Neutrophil (primary cell): ENCODE measurements at regions not wholly inside any gene's neighbourhood (a gene's known extent, or its start where the extent isn't known, plus 50 kb on each side); places are given as distances from the start of the nearest gene placed in this dataset.
"Not testable (repeated sequence)": the region's sequence is repeated elsewhere in the genome, so short reads cannot be mapped to it uniquely, and the experiment has no call there.

ENCODE experiments used
- H3K27ac ChIP-seq: fragments of 200-600 bp; sonication (generic); 2 replicates; pipeline ENCODE4 v1.5.1; 2016; ENCODE audit warnings: mild to moderate bottlenecking, moderate library complexity
- H3K27me3 ChIP-seq: fragments of 200-600 bp; sonication (generic); 2 replicates; pipeline ENCODE4 v1.6.0; 2016; ENCODE audit warnings: mild to moderate bottlenecking
- H3K36me3 ChIP-seq: fragments of 200-600 bp; sonication (generic); 2 replicates; pipeline ENCODE4 v1.5.1; 2017
- H3K4me1 ChIP-seq, 2 experiments: fragments of 200-600 bp in 1 of 2; sonication (generic) in 1 of 2; 1 replicate in 1 of 2; 2 replicates in 1 of 2; pipeline versions ENCODE4 v1.5.1 to v1.6.1; 2013 to 2016; ENCODE audit warnings: low read depth in 1 of 2, low read length in 1 of 2, mild to moderate bottlenecking in 1 of 2, moderate library complexity in 1 of 2; ENCODE audit not compliant: control insufficient read depth in 1 of 2, insufficient read depth in 1 of 2
- H3K4me3 ChIP-seq, 2 experiments: fragments of 200-600 bp in 1 of 2; sonication (generic) in 1 of 2; 1 replicate in 1 of 2; 2 replicates in 1 of 2; pipeline ENCODE4 v1.5.1; 2013 to 2016; ENCODE audit warnings: low read depth in 1 of 2, low read length in 1 of 2, mild to moderate bottlenecking in 1 of 2, moderate library complexity in 1 of 2
- H3K9me3 ChIP-seq: fragments of 200-600 bp; sonication (generic); 2 replicates; pipeline ENCODE4 v1.5.1; 2016
- TF ChIP-seq, protein P1 (sequence below): fragments of 200-600 bp; sonication (generic); IDR thresholded peaks from 2 replicates; pipeline ENCODE4 v1.5.1; 2016; ENCODE audit warnings: antibody characterized with exemption

DNA sequence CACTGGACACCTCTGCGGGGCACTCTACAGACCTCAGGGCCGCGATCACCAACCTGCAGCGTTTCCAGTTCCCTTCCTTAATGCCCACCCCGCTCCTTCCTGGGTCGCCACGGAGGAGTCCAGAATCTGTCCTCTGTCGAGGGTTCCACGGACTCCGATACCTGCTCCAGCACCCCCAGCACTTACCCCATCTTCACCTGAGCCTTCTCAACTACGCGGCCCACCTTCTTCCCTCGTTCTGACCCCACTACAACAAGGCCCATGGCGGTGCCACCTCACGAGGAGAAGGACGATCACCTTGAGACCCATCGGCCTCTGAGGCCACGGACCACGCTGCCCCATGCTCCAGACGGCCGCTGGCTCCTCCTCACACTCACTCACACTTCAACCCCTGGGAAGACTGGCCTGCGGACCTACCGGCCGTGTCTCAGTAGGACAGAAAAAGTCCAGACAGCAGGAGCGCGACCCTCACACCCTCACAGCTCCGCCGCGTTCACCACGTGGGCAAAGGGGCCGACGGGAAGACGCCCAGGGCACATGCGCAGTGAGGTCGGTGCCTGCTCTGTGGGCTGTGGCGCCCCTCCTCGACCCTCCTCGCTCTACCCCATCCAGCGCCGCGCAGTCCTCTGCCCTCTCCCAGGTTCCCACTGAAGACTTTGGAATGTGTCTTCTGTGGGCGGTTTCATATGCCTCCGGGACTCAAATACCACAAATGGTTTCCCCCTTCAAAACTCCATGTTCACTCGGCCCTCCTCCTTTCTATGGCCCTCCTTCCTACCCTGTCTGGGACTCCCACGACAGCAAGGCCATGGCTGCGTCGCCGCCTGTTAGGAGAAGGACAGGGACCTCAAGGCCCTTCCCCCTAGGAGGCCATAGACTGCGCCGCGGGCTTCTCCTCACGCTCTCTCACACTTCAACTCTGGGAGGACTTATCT, 193.9 kb upstream of the PHF14 start:
- H3K9me3 ChIP-seq = no peaks in the 10 kb centered on the region
- TF ChIP-seq, protein P1, sequence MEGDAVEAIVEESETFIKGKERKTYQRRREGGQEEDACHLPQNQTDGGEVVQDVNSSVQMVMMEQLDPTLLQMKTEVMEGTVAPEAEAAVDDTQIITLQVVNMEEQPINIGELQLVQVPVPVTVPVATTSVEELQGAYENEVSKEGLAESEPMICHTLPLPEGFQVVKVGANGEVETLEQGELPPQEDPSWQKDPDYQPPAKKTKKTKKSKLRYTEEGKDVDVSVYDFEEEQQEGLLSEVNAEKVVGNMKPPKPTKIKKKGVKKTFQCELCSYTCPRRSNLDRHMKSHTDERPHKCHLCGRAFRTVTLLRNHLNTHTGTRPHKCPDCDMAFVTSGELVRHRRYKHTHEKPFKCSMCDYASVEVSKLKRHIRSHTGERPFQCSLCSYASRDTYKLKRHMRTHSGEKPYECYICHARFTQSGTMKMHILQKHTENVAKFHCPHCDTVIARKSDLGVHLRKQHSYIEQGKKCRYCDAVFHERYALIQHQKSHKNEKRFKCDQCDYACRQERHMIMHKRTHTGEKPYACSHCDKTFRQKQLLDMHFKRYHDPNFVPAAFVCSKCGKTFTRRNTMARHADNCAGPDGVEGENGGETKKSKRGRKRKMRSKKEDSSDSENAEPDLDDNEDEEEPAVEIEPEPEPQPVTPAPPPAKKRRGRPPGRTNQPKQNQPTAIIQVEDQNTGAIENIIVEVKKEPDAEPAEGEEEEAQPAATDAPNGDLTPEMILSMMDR = no peak
- H3K4me3 ChIP-seq = no peak overlapping the region
- no peaks in the 10 kb centered on the region for H3K36me3 ChIP-seq
- no peaks in the 10 kb centered on the region for H3K4me1 ChIP-seq
- H3K27me3 ChIP-seq = no peaks in the 10 kb centered on the region
- no peak overlapping the region for H3K27ac ChIP-seq

DNA sequence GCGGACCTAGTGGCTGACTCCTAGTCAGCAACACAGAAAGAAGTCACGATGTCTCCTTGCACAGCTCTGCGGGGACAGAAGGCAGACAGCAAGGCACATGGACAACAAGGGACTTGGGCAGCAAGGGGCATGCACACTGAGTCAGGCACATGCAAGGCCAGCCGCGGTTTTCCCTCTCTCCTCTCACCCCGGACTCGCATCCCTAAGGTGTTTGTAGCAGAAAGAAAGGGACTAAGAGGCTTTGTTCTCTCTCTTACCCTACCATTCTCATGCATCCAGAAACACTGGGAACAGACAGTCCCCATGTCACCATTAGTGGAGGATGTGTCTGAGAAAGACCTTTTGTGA, 193.3 kb upstream of the PHF14 start:
- no peak overlapping the region for H3K4me3 ChIP-seq
- H3K27ac ChIP-seq = no peak overlapping the region
- H3K27me3 ChIP-seq = no peaks in the 10 kb centered on the region
- TF ChIP-seq, protein P1 = no peak
- no peaks in the 10 kb centered on the region for H3K4me1 ChIP-seq
- H3K36me3 ChIP-seq = no peaks in the 10 kb centered on the region
- H3K9me3 ChIP-seq = no peaks in the 10 kb centered on the region

DNA sequence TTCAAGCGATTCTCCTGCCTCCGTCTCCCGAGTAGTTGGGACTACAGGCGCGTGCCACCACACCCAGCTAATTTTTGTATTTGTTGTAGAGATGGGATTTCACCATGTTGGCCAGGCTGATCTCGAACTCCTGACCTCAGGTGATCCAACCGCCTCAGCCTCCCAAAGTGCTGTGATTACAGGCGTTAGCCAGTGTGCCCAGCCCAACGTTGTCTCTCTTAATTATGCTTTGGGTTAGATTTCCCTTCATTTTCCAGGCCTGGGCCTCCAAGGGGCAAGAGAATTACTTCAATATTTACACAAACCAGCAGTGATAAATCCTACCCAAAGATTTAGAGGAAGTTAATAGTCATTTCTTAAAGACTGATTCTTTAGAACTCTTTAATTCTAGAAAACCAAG, 186.7 kb upstream of the PHF14 start:
- H3K27me3 ChIP-seq, H3K4me3 ChIP-seq, H3K9me3 ChIP-seq, H3K27ac ChIP-seq, H3K4me1 ChIP-seq, H3K36me3 ChIP-seq: not testable (repeated sequence)

DNA sequence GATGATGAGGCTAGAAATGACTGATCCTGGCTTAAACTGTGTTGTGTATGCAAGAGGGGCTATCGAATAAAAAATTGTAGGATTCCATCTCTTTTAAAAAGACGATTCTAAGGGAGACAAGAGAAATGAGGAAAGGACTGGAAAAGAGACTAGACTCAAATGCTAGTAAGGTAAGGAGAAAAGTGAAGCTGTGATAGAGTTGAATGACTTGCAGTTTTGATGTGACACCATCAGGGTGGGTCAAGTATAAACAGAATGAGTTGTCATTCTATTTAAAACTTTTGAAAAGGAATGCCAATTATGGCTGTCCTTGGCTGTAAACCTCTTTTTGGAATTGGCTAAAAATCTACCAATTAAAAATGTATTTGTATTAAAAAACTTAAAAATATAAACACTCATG, 184.5 kb upstream of the PHF14 start:
- no peaks in the 10 kb centered on the region for H3K9me3 ChIP-seq
- H3K27ac ChIP-seq = no peak overlapping the region
- H3K36me3 ChIP-seq = no peaks in the 10 kb centered on the region
- H3K4me3 ChIP-seq = no peak overlapping the region
- H3K4me1 ChIP-seq = no peaks in the 10 kb centered on the region
- TF ChIP-seq, protein P1 = no peak
- no peaks in the 10 kb centered on the region for H3K27me3 ChIP-seq

DNA sequence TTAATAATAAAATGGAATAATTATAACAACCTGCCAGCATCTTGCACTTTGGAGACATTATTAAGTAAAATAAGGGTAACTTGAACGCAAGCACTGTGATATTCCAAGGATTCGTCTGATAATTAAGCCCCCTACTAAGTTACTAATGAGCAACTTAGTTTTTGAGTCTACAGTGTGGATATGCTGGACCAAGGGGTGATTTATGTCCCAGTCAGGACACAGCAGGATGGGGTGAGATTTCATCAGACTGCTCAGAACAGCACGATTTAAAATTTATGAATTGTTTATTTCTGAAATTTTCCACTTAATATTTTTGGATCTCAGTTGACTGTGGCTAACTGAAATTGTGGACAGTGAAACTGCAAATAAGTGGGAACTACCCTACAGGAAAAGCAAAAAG, 182.8 kb upstream of the PHF14 start:
- no peak overlapping the region for H3K27ac ChIP-seq
- TF ChIP-seq, protein P1 = no peak
- H3K36me3 ChIP-seq = no peaks in the 10 kb centered on the region
- no peaks in the 10 kb centered on the region for H3K4me1 ChIP-seq
- H3K9me3 ChIP-seq = no peaks in the 10 kb centered on the region
- H3K4me3 ChIP-seq = no peak overlapping the region
- H3K27me3 ChIP-seq = no peaks in the 10 kb centered on the region

DNA sequence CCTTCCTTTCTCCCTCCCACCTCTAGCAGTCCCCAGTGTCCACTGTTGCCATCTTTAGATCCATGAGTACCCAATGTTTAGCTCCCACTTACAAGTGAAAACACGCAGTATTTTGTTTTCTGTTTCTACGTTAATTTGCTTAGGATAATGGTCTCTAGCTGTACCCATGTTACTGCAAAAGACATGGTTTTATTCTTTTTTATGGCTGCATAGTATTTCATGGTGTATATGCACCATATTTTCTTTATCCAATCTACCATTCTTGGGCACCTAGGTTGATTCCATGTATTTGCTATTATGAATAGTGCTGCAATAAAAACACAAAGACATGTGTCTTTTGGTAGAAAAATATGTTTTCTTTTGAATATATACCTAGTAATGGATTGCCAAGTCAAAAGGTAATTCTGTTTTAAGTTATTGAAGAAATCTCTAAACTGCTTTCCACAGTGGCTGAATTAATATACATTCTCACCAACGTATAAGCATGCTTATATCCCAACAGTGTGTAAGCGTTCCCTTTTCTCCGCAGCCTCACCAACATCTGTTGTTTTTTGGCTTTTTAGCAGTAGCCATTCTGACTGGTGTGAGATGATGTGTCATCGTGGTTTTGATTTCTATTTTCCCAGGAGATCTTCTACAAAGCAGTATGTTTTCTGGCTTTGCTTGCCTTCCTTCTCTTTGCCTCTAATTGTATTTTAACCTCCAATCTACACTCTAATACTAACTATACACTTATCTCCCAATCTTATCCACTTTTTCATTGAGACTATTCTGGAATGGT, 179.5 kb upstream of the PHF14 start:
- H3K4me3 ChIP-seq = no peak overlapping the region
- no peaks in the 10 kb centered on the region for H3K9me3 ChIP-seq
- no peak overlapping the region for H3K27ac ChIP-seq
- no peaks in the 10 kb centered on the region for H3K27me3 ChIP-seq
- TF ChIP-seq, protein P1 = no peak
- H3K4me1 ChIP-seq = no peaks in the 10 kb centered on the region
- no peaks in the 10 kb centered on the region for H3K36me3 ChIP-seq
